ENCODE measurements at regions not wholly inside any gene's neighbourhood (a gene's known extent, or its start where the extent isn't known, plus 50 kb on each side); places are given as distances from the start of the nearest gene placed in this dataset.

- no peak overlapping the region for H3K4me2 ChIP-seq (ENCODE audit: low read depth, low read length)
- H3K9me3 ChIP-seq (ENCODE audit: control insufficient read depth, insufficient read depth, low read length), result peaks cover 5% of the 10 kb centered on the region
- H2BK120ac ChIP-seq (ENCODE audit: low read depth, low read length), result no peak overlapping the region
- BruUV-seq (replicated peaks), result no TSS peak
- no peak for ATAC-seq (ENCODE audit: low read depth)
- ChIA-PET CTCF (no interaction called here), POLR2A (ENCODE audit: unreplicated experiment) (no interaction called here)
- H3K4me3 ChIP-seq (ENCODE audit: insufficient read depth, low read depth, low read length), result no peak overlapping the region
- H4K20me1 ChIP-seq (ENCODE audit: insufficient read depth, low read length), result no peaks in the 10 kb centered on the region
- no peak overlapping the region for H2BK20ac ChIP-seq (ENCODE audit: low read depth, low read length)
- H3K18ac ChIP-seq (ENCODE audit: low read depth, low read length), result no peak overlapping the region
- dilution Hi-C loops (cut with HindIII; ENCODE audit: low sequenced_read_pairs, unreplicated experiment), result no loop called here
- H3K27me3 ChIP-seq (ENCODE audit: control insufficient read depth, insufficient read depth, low read length), result no peaks in the 10 kb centered on the region
- in situ Hi-C loops (cut with MboI; ENCODE audit: low sequenced_read_pairs), result no loop called here
- no peak overlapping the region for H4K5ac ChIP-seq (ENCODE audit: low read depth, low read length)
- DNase-seq, result no peak
- H2BK5ac ChIP-seq (ENCODE audit: low read depth, low read length, poor library complexity, severe bottlenecking), result no peak overlapping the region
- H2AK9ac ChIP-seq (replicated peaks; ENCODE audit: low read depth, low read length, poor library complexity), result no peak overlapping the region
- H3K27ac ChIP-seq (ENCODE audit: insufficient read depth, low read length), result no peak overlapping the region
- intact Hi-C loops (cut with micrococcal nuclease), result no loop called here
- H4K8ac ChIP-seq (ENCODE audit: low read depth in 2 of 2, low read length in 2 of 2), result no peak overlapping the region
- no peak overlapping the region for H3K56ac ChIP-seq (ENCODE audit: extremely low read depth, insufficient read depth, low read length)
- WGBS, 2 experiments (ENCODE audit: extremely low coverage in 2 of 2, insufficient read length in 1 of 2), result no CpG with 5 or more reads among the region's 3 CpGs
- no peak overlapping the region for H3K9ac ChIP-seq (ENCODE audit: low read depth, low read length)
- H4K91ac ChIP-seq (ENCODE audit: insufficient read depth, low read depth, low read length), result no peak overlapping the region
- no peak overlapping the region for H2AFZ ChIP-seq (replicated peaks; ENCODE audit: low read length, poor library complexity)
- no peak overlapping the region for H2BK15ac ChIP-seq (ENCODE audit: low read depth, low read length)
- no peak for TF ChIP-seq ELK1 (IDR thresholded peaks at IDR 0.05; ENCODE audit: borderline replicate concordance, low read depth, low read length)
- TF ChIP-seq POLR2A (IDR thresholded peaks at IDR 0.05; ENCODE audit: low read depth, low read length), result no peak
- no peak for TF ChIP-seq MAZ (IDR thresholded peaks at IDR 0.05; ENCODE audit: borderline replicate concordance, low read depth, low read length)
- no peak for TF ChIP-seq MAFK (IDR thresholded peaks at IDR 0.05; ENCODE audit: low read depth, low read length)
- no peak for TF ChIP-seq SMC3 (IDR thresholded peaks at IDR 0.05; ENCODE audit: low read depth, low read length)
- no peak for TF ChIP-seq MXI1 (IDR thresholded peaks at IDR 0.05; ENCODE audit: borderline replicate concordance, low read depth, low read length)
- TF ChIP-seq RFX5 (IDR thresholded peaks at IDR 0.05; ENCODE audit: low read depth, low read length), result no peak
- TF ChIP-seq FOS (IDR thresholded peaks at IDR 0.05; ENCODE audit: low read depth, low read length), result no peak
- TF ChIP-seq NFE2L2 (IDR thresholded peaks at IDR 0.05; ENCODE audit: low read depth, low read length), result no peak
- TF ChIP-seq RCOR1 (IDR thresholded peaks at IDR 0.05; ENCODE audit: insufficient replicate concordance, low read length), result no peak
- TF ChIP-seq BHLHE40 (IDR thresholded peaks at IDR 0.05; ENCODE audit: low read depth, low read length), result no peak
- no peak for TF ChIP-seq RAD21 (IDR thresholded peaks at IDR 0.05; ENCODE audit: low read length)
- TF ChIP-seq CTCF (conservative IDR thresholded peaks at IDR 0.05; ENCODE audit: low read depth, low read length), result no peak
- no peak overlapping the region for H3K4ac ChIP-seq (ENCODE audit: low read depth, low read length)
- H3K4me1 ChIP-seq (ENCODE audit: control insufficient read depth, insufficient read depth, low read length), result no peaks in the 10 kb centered on the region
- no peaks in the 10 kb centered on the region for H3K79me1 ChIP-seq (ENCODE audit: low read depth in 1 of 2, low read length in 2 of 2)
- no peak overlapping the region for H2AK5ac ChIP-seq (ENCODE audit: low read depth, low read length)
- H3K23ac ChIP-seq (ENCODE audit: low read depth, low read length), result no peak overlapping the region
- no peaks in the 10 kb centered on the region for H3K36me3 ChIP-seq (ENCODE audit: control insufficient read depth, insufficient read depth, low read length)
- no peaks in the 10 kb centered on the region for H3K9me1 ChIP-seq (ENCODE audit: insufficient read depth, low read length)
- no peak overlapping the region for H3K14ac ChIP-seq (replicated peaks; ENCODE audit: low read depth, low read length)
Observed at GRCh38 chr4:130073145-130073790, 977.3 kb downstream of the C4orf33 start.

All from IMR-90 (cell line).